ENCODE measurements at regions not wholly inside any gene's neighbourhood (a gene's known extent, or its start where the extent isn't known, plus 50 kb on each side); places are given as distances from the start of the nearest gene placed in this dataset.

DNA sequence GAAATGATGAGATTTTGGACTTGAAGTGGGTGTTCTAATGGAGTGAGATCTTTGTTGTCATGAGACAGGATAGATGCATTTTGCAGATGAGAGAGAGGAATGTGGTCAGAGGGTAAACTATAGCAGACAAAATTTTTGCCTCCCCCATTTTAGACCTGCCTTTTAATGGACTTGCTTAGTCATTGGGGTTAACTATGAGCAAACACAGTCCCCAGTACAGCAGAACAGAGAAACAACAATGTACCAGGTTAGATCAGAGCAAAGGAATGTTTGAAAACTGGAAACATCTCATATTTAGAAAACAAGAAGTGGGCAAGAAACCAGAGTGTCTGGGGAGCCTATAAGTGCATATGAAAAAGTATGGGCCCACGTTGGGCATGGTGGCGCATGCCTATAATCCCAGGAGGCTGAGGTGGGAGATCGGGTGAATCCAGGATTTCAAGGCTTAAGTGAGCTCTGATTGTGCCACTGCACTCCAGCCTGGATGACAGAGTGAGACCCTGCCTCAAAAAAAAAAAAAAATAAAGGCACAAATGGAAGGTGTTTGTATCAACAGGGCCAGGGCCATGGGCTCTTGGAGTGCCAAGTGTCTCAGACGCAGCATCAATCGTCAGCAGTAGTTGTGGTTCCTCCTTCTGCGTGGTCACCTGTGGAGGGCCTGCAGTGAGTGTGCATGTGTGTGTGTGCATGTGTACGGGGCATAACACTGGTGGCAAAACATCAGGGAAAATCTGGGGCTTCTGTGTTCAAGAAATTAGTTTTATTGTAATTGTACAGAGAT, 214.4 kb upstream of the S1PR3 start:
- Histone ChIP-seq H3K23me2 (ENCODE audit: insufficient read length, low read depth, low read length, poor library complexity, severe bottlenecking) (no peaks in the 10 kb centered on the region), H2AFZ (ENCODE audit: low read length) (no peak overlapping the region), H2BK12ac (ENCODE audit: insufficient read length, low read depth, low read length) (no peak overlapping the region), H2BK15ac (ENCODE audit: low read depth, low read length) (no peak overlapping the region), H4K20me1 (ENCODE audit: control insufficient read depth, insufficient read depth, insufficient read length) (no peaks in the 10 kb centered on the region), H3K79me2 (ENCODE audit: insufficient read depth, low read length) (no peaks in the 10 kb centered on the region), H4K8ac (replicated peaks; ENCODE audit: insufficient read length, low read depth, low read length) (no peak overlapping the region), H2BK5ac (ENCODE audit: insufficient read length, low read length) (no peak overlapping the region), H3K14ac (ENCODE audit: insufficient read depth, low read length) (no peak overlapping the region; the same call in 1 of the 2 replicates), H3K9me3 (ENCODE audit: control insufficient read depth, low read depth, low read length) (no peaks in the 10 kb centered on the region), H2BK120ac (ENCODE audit: low read depth, low read length, poor library complexity, severe bottlenecking) (no peak overlapping the region), H3K4me2 (ENCODE audit: insufficient read depth, insufficient read length, low read length) (no peak overlapping the region), H2AK5ac (ENCODE audit: insufficient read length, low read length) (no peak overlapping the region), H3K27me3 (ENCODE audit: insufficient read depth, low read length) (no peaks in the 10 kb centered on the region), H3K23ac (ENCODE audit: insufficient read length, low read depth, low read length) (no peak overlapping the region), H4K5ac (ENCODE audit: insufficient read length, low read depth, low read length) (no peak overlapping the region), H3K9ac (ENCODE audit: extremely low read depth, insufficient read length, low read length) (no peak overlapping the region), H3K56ac (ENCODE audit: insufficient read length, low read depth, low read length) (no peak overlapping the region), H3T11ph (ENCODE audit: low read length) (no peak overlapping the region), H3K79me1 (ENCODE audit: insufficient read depth, low read depth, low read length, poor library complexity, severe bottlenecking) (no peaks in the 10 kb centered on the region), H3K4ac (ENCODE audit: low read depth, low read length) (no peak overlapping the region), H4K91ac (ENCODE audit: insufficient read length, low read depth, low read length) (no peak overlapping the region), H2BK20ac (ENCODE audit: low read depth, low read length, poor library complexity, severe bottlenecking) (no peak overlapping the region), H3K27ac (ENCODE audit: insufficient read length, low read depth, low read length) (no peak overlapping the region), H3K4me1 (ENCODE audit: insufficient read depth, low read length) (no peaks in the 10 kb centered on the region; the same call in 1 of the 2 replicates), H3K18ac (ENCODE audit: insufficient read length, low read depth, low read length) (no peak overlapping the region)
- Mint-ChIP-seq H3K27ac (no peak overlapping the region), H3K27me3 (ENCODE audit: low read depth) (no peaks in the 10 kb centered on the region), H3K9me3 (no peaks in the 10 kb centered on the region), H3K36me3 (ENCODE audit: insufficient read depth in 1 of 3, low read depth in 3 of 3) (no peaks in the 10 kb centered on the region), H3K4me3 (no peak overlapping the region; a peak in 1 of 5 replicates), H3K4me1 (peaks cover 10 to 11% of the 10 kb centered on the region in 2 experiments)
- TF ChIP-seq, protein P1, sequence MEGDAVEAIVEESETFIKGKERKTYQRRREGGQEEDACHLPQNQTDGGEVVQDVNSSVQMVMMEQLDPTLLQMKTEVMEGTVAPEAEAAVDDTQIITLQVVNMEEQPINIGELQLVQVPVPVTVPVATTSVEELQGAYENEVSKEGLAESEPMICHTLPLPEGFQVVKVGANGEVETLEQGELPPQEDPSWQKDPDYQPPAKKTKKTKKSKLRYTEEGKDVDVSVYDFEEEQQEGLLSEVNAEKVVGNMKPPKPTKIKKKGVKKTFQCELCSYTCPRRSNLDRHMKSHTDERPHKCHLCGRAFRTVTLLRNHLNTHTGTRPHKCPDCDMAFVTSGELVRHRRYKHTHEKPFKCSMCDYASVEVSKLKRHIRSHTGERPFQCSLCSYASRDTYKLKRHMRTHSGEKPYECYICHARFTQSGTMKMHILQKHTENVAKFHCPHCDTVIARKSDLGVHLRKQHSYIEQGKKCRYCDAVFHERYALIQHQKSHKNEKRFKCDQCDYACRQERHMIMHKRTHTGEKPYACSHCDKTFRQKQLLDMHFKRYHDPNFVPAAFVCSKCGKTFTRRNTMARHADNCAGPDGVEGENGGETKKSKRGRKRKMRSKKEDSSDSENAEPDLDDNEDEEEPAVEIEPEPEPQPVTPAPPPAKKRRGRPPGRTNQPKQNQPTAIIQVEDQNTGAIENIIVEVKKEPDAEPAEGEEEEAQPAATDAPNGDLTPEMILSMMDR (conservative IDR thresholded peaks at IDR 0.05): no peak
- no peak for DNase-seq
- WGBS (ENCODE audit: extremely low coverage, insufficient read length, low lambda C conversion rate): no CpG with 5 or more reads among the region's 7 CpGs

All from H9 (cell line).